GM12892 (cell line): ENCODE measurements at regions not wholly inside any gene's neighbourhood (a gene's known extent, or its start where the extent isn't known, plus 50 kb on each side); places are given as distances from the start of the nearest gene placed in this dataset.

Experiments used
- DNase-seq: peaks from one replicate; pipeline ENCODE4 v3.0.0; 2011; ENCODE audit not compliant: insufficient read length
- FAIRE-seq: peaks from 2 replicates; lab custom pipeline; 2011; peaks lifted over from hg19 to GRCh38; lab: Jason Lieb, UNC
- POLR2A ChIP-seq: IDR thresholded peaks from 2 replicates; pipeline ENCODE4 v1.6.1; 2011; ENCODE audit warnings: low read depth, low read length, control low read depth
- POLR2AphosphoS5 ChIP-seq: IDR thresholded peaks from 2 replicates; pipeline ENCODE4 v1.6.1; 2011; ENCODE audit warnings: low read depth, low read length, control low read depth
- TAF1 ChIP-seq: IDR thresholded peaks from 2 replicates; pipeline ENCODE4 v1.6.1; 2011; ENCODE audit warnings: low read depth, mild to moderate bottlenecking, control low read depth, low read length, borderline replicate concordance

DNA sequence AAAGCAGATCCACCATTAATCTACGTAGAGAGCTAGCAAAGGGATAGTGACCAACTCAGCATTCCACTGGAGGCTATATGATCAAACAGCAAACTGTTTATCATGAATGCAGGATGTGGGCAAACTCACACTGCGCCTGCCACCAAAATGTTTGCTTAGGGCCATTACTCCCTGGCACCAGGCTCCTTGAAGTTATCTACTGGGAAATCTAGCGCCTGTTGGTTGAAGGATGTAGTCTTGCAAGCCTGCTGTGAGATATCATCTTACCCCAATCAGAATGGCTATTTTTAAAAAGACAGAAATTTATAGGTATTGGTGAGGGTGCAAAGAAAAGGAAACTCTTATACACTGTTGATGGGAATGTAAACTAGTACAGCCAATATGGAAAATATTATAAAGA lies 332.5 kb upstream of the RPS23 start:
- no peak for DNase-seq
- FAIRE-seq = no peak
- TF ChIP-seq POLR2A (no peak), POLR2AphosphoS5 (no peak), TAF1 (no peak)

DNA sequence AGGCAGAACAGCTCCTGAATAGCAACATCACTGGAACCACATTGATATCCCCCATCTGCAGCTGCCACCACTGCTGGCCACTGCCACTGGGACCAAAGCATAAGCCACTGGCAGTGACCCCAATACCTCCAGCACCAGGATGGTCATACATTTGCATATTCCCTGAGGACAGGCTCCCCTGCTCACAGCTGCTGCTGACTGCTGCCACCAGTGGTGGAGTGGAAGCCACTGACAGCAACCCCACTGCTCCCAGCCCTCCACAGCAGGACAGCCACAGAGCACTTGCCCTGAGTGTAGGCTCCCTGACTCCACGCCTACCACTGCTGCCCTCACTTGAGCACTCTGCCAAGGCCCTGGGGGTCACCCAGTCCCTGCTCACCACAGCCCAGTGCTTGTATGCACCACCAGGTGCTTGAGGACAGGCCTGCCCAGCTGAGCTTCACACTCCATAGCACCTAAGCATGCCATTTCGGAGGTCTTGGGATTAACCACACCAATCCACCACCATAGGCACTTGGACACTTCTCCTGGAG lies 327.4 kb upstream of the RPS23 start:
- TF ChIP-seq TAF1 (no peak), POLR2A (no peak), POLR2AphosphoS5 (no peak)
- DNase-seq (no peak), FAIRE-seq (no peak)

DNA sequence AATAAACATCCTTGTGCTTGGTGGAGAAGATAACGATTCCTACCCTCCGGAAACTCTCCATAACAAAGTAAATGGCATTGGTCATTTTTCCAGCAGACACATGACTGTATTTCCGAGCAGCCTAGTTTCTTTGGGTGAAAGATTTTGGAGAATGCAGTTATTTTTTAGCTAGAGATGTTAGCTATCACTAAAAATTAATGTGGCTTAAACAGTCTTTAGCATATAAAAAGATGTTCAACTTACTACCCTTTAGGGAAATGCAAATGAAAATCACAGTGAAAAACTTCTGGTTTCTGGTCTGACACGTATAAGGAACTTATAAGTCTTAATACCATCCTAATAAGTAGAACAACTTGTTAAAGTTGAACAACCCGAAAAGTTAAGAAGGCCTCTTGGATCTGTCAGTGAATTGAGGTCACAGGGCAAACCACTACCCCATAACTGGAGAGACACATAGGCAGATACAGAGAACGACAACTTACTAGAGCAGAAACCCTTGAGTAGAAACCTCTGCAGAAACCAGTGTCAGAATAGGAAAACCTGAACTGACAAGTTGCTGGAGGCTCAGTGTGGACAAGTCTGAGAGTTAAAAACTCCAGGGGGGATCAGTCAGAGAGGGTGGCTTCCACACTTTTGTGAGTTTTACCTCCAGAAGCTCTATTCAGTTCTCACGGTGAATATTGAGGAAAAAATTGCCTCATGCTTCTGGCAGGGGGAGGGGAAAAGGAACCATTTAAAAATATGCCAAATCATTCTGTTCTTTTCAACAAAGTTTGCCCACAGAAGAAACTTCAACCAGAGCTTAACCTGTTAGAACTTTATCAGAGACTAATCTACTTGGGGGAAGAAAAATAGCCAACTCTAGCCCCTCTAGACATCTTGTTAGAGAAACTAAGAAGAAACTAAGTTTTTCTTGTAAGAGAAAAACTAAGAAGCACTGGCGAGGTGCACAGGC lies 325.2 kb upstream of the RPS23 start:
- FAIRE-seq (peak; percentile 9), DNase-seq (no peak)
- TF ChIP-seq POLR2AphosphoS5 (no peak), TAF1 (no peak), POLR2A (no peak)

DNA sequence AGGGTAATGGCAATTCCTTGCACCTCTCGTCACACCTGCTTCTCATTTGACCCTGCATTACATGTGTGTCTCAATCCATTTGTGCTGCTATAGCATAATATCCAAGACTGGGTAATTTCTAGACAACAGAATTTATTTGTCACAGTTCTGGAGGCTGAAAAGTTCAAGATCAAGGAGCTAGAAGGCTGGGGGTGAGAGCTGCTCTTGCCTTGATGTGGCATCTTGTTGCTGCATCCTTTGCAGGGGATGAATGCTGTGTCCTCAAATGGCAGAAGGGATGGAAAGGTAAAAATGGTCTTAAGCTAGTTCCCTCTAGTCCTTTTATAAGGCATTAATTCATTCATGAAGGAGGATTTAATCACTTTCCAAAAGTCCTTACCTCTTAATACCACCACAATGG lies 323.7 kb upstream of the RPS23 start:
- TF ChIP-seq POLR2A (no peak), TAF1 (no peak), POLR2AphosphoS5 (no peak)
- FAIRE-seq (no peak), DNase-seq (no peak)

DNA sequence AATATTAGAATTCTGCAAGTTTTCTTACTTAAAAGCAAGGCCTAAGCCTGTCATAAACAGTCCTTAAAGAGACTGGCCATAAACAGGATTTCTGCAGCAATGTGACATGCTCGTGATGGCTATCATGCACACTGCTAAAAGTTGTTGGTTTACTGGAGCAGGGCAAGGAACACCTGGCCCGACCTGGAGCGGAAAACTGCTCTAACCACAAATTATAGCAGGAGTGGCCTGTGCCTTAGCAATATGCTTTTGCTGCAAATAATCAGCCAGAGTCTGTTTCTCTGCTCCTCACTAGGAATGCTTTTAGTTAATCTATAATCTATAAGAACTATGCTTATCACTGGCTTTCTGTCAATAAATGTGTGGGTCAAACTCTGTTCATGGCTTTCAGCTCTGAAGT lies 322.9 kb upstream of the RPS23 start:
- FAIRE-seq (no peak), DNase-seq (no peak)
- TF ChIP-seq TAF1 (no peak), POLR2A (no peak), POLR2AphosphoS5 (no peak)

DNA sequence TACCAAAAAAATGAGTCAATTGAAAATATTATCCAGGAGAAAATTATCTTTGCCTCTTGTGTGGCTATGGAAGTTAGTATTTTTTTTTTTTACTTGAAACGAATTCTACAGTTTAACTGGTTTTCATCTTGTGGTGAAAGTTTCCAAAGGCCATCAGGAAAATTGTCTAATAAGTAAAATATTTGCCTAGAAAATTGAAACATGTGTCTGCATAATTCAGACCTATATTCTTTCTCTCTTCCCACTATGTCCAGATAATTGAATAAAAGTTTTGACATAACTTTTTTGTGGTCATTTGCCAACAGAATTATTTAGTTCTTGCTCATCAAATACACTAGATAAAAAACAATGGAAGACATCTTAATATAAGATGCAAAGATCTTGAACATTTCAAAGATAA lies 321.5 kb upstream of the RPS23 start:
- DNase-seq (no peak), FAIRE-seq (no peak)
- no peak for TF ChIP-seq POLR2AphosphoS5
- no peak for TF ChIP-seq TAF1
- no peak for TF ChIP-seq POLR2A

DNA sequence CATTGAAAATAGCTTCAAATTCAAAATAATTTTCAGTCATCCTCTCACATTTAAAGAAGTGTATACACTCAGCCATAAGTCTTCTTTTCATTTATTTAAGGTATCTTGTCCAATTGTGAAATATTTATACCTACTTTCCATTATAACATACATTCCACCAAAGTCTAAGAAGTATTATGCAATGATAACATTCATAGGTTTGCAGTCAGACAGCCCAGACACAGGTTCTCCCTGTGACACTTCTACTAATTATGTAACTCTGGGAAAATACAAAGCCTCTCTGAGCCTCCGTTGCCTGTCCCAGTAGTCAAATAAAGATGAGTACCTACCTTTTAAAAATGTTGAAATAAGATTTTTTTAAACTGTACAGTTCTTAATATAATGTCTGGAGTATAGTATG lies 320.9 kb upstream of the RPS23 start:
- no peak for DNase-seq
- TF ChIP-seq POLR2A (no peak), POLR2AphosphoS5 (no peak), TAF1 (no peak)
- FAIRE-seq = no peak

DNA sequence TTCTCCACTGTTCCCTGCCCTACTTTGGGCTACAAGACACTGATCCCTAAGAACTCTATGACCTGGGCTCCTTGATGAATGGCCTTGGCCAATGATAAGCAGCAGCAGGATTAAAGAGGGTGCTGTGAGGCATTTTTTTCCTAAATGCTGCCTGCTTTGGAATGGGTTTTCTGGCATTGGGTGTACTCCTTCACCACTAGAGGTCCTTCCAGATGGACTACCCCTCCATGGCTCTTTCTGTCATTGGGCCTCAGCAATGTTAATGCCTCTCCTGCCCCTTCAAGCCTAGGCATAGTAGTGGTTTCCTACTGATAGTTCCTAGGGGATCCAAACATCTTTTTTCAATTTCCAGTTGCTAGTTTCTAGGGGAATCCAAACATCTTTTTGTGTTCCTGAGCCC lies 319.3 kb upstream of the RPS23 start:
- no peak for FAIRE-seq
- no peak for DNase-seq
- TF ChIP-seq POLR2A (no peak), TAF1 (no peak), POLR2AphosphoS5 (no peak)

DNA sequence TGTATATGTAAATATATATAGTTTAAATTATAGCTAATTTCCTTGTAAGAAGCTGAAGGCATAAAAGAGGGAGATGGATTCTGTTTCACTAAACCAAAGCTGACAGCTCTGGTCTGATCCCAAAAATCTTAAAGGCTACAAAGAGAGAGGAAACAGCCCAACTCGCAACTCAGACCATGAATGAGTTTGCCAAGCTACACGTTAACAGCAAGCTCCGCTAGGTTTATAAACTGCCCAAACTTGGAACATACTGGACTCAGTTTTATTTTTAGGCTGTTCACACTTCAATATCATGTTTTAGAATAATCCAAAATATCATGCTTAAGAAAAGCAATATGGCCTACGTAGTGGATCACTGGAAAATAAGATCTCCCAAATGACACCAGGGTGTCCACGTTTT lies 318.3 kb upstream of the RPS23 start:
- TF ChIP-seq TAF1 (no peak), POLR2AphosphoS5 (no peak), POLR2A (no peak)
- DNase-seq = no peak
- FAIRE-seq = no peak

DNA sequence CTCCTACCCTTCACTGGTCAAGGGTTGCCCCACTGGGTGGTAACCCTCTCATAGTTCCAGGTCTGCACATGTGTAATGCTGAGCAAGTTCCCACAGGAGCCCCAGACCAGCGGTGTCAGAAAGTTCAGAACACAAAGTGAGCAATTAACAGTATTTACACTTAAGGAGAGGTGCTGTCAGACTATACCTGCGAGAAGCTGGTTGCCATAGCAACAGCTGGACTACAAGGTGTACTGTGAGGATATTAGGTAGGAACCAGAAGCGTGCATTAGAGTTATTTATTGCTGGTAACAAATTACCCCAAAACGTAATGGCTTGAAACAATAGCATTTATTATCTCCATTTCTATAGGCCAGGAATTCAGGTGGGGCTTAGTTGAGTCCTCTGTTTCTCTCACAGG lies 317.0 kb upstream of the RPS23 start:
- TF ChIP-seq TAF1 (no peak), POLR2A (no peak), POLR2AphosphoS5 (no peak)
- FAIRE-seq = no peak
- no peak for DNase-seq

DNA sequence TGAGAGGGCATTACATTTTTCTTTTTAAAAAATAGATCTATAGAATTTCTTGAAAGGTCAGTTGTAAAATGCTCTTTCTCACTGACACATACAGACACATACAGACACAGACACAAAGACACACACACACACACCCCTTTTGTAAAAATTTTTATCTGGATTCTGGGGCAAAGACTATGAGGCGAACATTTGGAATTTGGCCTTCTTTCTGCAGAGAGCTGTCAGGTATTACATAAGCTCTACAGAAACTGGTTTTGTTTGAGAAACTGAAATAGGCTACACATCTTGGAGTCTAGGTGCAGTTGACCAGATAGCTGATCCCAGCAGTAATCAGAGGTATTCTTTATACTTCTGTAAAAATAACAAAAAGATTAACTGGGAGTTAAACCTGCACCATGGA lies 315.9 kb upstream of the RPS23 start:
- TF ChIP-seq TAF1 (no peak), POLR2A (no peak), POLR2AphosphoS5 (no peak)
- no peak for DNase-seq
- no peak for FAIRE-seq

DNA sequence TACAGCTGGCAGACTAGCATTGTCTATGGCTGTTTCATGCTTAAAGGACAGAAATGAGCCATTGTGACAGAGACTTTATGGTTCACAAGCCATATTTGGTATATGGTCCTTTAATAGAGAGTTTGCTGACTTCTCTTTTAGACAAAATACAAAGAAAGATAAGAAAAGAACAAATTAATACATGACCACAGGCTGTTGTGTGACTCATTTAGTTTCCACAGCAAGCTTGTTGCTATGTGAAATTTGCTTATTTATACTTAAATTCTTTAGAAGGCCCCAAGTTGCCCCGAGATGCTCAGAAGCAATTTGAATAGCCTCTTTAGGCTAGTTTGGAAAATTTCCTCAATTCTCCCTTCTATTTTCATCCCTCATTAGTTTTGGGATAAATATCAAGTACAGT lies 315.3 kb upstream of the RPS23 start:
- FAIRE-seq = no peak
- TF ChIP-seq POLR2AphosphoS5 = no peak
- TF ChIP-seq POLR2A = no peak
- TF ChIP-seq TAF1 = no peak

More for the DNA sequence above, 315.3 kb upstream of the RPS23 start:
- no peak for DNase-seq
